Lower leg skin (tissue), 4 donors: ENCODE measurements at regions not wholly inside any gene's neighbourhood (a gene's known extent, or its start where the extent isn't known, plus 50 kb on each side); places are given as distances from the start of the nearest gene placed in this dataset.

ENCODE experiments used
- DNase-seq, 2 donors: peaks; one replicate each; pipeline ENCODE4 v3.0.0-alpha.2; 2019; ENCODE audit warnings: low spot score in 2 of 2
- H3K4me3 ChIP-seq: fragments of 200-600 bp; sonication (generic); 2 replicates; pipeline ENCODE4 v1.5.1; 2017; ENCODE audit warnings: mild to moderate bottlenecking, low read depth; ENCODE audit not compliant: poor library complexity, severe bottlenecking
- CTCF ChIP-seq, 3 donors: fragments of 450-650 bp; IDR thresholded peaks; one replicate each; pipeline ENCODE4 v1.5.1; 2016; ENCODE audit warnings: antibody characterized with exemption in 3 of 3, mild to moderate bottlenecking in 3 of 3, moderate library complexity in 2 of 3
- POLR2A ChIP-seq, 2 donors: fragments of 450-650 bp; IDR thresholded peaks; one replicate each; pipeline ENCODE4 v1.6.1; 2016 to 2017; ENCODE audit warnings: antibody characterized with exemption in 2 of 2, mild to moderate bottlenecking in 1 of 2, moderate library complexity in 1 of 2
- whole genome bisulfite sequencing, 2 donors: methylation state at CpG; one replicate each; pipeline ENCODE4 v1.1.5; 2018; 5-methylcytosine and 5-hydroxymethylcytosine counted together
- intact Hi-C: fragments of 100-400 bp; cut with DNase I; formaldehyde crosslinking; loops from one replicate; pipeline ENCODE4 v1.15.0; 2023; ENCODE audit warnings: low total_unique reads

GRCh38 chr22:49364398-49364797 is 463.3 kb downstream of the BRD1 start:
- 84 to 89% methylated on average over 15 of the region's 15 CpGs for WGBS, 2 donors
- TF ChIP-seq CTCF (IDR thresholded peaks at IDR 0.05) = no peak
- DNase-seq = peak in 1 of 2 donors; percentile 74
- intact Hi-C loops = no loop called here
- H3K4me3 ChIP-seq = no peak overlapping the region

GRCh38 chr22:49363526-49364230 is 464.0 kb downstream of the BRD1 start:
- intact Hi-C loops = no loop called here
- no peak overlapping the region for H3K4me3 ChIP-seq
- 91% methylated on average over 27 of the region's 27 CpGs for WGBS, 2 donors
- peak in 1 of 2 donors; percentile 76 for DNase-seq
- no peak for TF ChIP-seq POLR2A (IDR thresholded peaks at IDR 0.05)

GRCh38 chr22:49362211-49362839 is 465.3 kb downstream of the BRD1 start:
- no peak overlapping the region for H3K4me3 ChIP-seq
- intact Hi-C loops = no loop called here
- WGBS, 2 donors = 73% methylated on average over 13 of the region's 13 CpGs
- DNase-seq = peak in 1 of 2 donors; percentile 45
- TF ChIP-seq POLR2A (IDR thresholded peaks at IDR 0.05) = no peak
- TF ChIP-seq CTCF (IDR thresholded peaks at IDR 0.05) = no peak

- no peak overlapping the region for H3K4me3 ChIP-seq
- 57 to 60% methylated on average over 4 of the region's 4 CpGs for WGBS, 2 donors
- intact Hi-C loops = no loop called here
- no peak for DNase-seq
- no peak for TF ChIP-seq CTCF (IDR thresholded peaks at IDR 0.05)
- no peak for TF ChIP-seq POLR2A (IDR thresholded peaks at IDR 0.05)
These were observed 466.5 kb downstream of the BRD1 start for GRCh38 chr22:49361164-49361563.

- no peak overlapping the region for H3K4me3 ChIP-seq
- TF ChIP-seq POLR2A (IDR thresholded peaks at IDR 0.05) (no peak), CTCF (IDR thresholded peaks at IDR 0.05) (no peak)
- no peak for DNase-seq
- WGBS, 2 donors = 47 to 50% methylated on average over 3 of the region's 3 CpGs
- intact Hi-C loops = no loop called here
These were observed 466.9 kb downstream of the BRD1 start for GRCh38 chr22:49360746-49361145.

GRCh38 chr22:49359076-49359475 is 468.6 kb downstream of the BRD1 start:
- 66 to 68% methylated on average over 8 of the region's 8 CpGs for WGBS, 2 donors
- intact Hi-C loops = no loop called here
- DNase-seq = no peak

More at GRCh38 chr22:49359076-49359475, 468.6 kb downstream of the BRD1 start:
- no peak for TF ChIP-seq CTCF (IDR thresholded peaks at IDR 0.05)
- no peak for TF ChIP-seq POLR2A (IDR thresholded peaks at IDR 0.05)
- no peak overlapping the region for H3K4me3 ChIP-seq
